ENCODE measurements at regions not wholly inside any gene's neighbourhood (a gene's known extent, or its start where the extent isn't known, plus 50 kb on each side); places are given as distances from the start of the nearest gene placed in this dataset.

GRCh38 chr9:109986521-109986991 lies 206.6 kb downstream of the PALM2AKAP2 start:
- TF ChIP-seq CTCF (conservative IDR thresholded peaks at IDR 0.05; ENCODE audit: low read depth, low read length) (no peak), RAD21 (IDR thresholded peaks at IDR 0.05; ENCODE audit: low read length) (no peak), ELK1 (IDR thresholded peaks at IDR 0.05; ENCODE audit: borderline replicate concordance, low read depth, low read length) (no peak), BHLHE40 (IDR thresholded peaks at IDR 0.05; ENCODE audit: low read depth, low read length) (no peak), MAZ (IDR thresholded peaks at IDR 0.05; ENCODE audit: borderline replicate concordance, low read depth, low read length) (no peak), POLR2A (IDR thresholded peaks at IDR 0.05; ENCODE audit: low read depth, low read length) (no peak)
- TF ChIP-seq, protein P1, sequence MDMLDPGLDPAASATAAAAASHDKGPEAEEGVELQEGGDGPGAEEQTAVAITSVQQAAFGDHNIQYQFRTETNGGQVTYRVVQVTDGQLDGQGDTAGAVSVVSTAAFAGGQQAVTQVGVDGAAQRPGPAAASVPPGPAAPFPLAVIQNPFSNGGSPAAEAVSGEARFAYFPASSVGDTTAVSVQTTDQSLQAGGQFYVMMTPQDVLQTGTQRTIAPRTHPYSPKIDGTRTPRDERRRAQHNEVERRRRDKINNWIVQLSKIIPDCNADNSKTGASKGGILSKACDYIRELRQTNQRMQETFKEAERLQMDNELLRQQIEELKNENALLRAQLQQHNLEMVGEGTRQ (IDR thresholded peaks at IDR 0.05; ENCODE audit: low read depth, low read length): no peak; the same call in 1 of the 2 replicates

Measured in IMR-90 (cell line).